CD4-positive, alpha-beta T cell treated with Interleukin-17A for 4 hours (primary cell): ENCODE measurements at regions not wholly inside any gene's neighbourhood (a gene's known extent, or its start where the extent isn't known, plus 50 kb on each side); places are given as distances from the start of the nearest gene placed in this dataset.
"Not testable (repeated sequence)": the region's sequence is repeated elsewhere in the genome, so short reads cannot be mapped to it uniquely, and the experiment has no call there.

Experiments
- DNase-seq: peaks from one replicate; pipeline ENCODE4 v3.0.0-alpha.2; 2020; ENCODE audit warnings: mixed read lengths

GRCh38 chr9:32004431-32005076, 379.9 kb upstream of the ACO1 start:
- no peak for DNase-seq

- no peak for DNase-seq
Measured at GRCh38 chr9:32010322-32010721, 374.1 kb upstream of the ACO1 start.

DNA sequence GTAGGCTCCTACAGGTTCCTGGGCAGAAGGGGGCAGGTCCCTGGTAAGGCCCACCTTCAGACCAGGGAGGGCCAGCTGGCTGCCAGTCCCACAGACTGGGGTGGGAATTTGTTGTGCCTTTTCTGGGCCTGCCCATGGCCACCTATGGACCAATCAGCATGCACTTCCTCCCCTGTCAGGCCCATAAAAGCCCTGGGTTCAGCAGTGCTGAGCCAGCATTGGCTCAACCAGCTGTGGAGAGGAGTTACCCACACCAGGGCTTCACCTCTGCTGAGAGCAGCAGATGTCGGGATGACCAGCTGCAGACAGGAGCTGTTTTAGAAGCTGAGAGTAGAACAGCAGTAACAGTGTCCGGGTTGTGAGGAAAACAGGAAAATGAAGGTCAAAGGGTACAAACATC, 373.4 kb upstream of the ACO1 start:
- DNase-seq = no peak

DNA sequence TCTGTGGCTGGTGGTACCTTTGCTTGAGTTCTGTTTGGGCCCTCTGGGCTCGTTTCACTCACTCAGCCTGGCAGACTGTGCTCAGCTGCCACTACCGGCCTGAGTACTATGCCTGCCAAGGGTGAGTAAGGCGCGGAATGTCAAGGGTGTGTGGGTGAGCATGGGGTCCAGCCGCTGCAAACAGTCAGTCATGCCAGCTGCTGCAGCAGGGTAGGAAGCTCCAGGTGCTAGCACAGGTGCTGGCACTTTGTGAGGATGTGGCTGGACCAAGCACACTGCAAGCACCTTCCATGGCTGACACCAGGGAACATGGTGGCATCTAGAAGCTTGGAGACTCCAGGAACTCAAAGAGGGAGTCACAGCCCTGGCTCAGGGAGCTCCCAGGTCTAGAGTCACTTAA, 368.6 kb upstream of the ACO1 start:
- no peak for DNase-seq

DNA sequence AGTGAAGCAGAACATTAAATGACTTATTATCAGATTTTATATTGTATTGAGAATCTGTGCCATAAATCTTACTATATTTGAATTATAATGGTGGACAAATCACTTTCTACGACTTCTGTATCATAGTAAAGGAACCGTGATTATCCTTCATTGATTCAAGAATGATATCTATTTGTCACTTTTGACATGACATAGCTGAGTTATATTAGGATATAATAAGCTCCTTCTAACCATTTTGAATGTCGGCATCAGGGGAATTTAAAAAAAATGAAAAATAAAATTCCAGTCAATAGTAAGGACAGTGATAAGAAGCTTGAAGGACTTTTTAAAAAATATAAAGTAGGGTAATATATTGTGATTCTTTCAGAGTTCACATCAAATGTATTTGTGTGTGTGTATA, 338.9 kb upstream of the ACO1 start:
- no peak for DNase-seq

DNA sequence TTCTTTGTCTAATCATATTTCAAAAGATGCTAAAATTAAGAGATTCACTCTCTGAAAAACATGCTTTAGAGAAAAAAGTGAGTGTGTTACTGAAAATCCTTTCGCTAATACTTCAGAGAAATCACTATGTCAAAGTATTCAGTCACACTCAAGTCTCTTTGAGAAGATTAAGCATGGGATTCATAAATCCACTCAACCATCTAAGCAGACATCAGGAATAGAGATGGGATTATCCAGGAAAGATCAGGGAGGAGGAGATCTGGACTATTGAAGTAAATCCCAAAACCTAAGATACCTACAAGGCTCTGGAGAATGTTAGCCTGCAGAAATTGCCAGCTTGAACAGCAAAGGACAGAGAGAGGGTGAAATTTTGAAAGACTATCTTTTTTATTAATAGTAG, 317.2 kb upstream of the ACO1 start:
- no peak for DNase-seq

DNA sequence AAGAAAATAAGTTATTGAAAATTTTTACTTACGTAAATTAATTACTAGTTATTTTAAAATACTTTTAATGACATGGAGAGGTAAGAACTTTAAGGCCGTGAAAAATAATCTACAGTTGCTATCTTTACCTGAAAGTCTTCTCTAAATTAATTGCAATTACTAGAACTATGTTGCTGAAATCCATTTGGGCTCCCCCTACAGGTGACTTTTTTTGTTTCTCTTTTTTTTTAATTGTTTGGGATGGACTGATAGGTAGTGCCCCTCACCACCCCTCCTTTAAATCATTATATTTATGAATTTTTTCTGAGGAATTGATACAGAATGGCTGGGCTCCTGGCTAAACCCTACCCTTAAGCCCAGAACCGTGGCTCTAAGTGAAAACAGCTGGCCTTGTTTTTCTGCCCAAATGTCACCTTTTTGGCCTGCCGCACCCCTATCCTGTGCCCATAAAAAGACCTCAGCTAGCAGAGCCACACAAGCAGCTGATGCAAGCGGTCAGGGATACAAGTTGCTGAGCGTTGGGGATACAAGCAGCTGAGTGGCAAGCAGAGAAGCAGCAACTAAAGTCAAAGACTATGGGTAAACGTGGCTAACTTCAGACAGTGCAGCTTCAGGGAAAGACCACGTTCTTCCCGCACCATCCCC, 315.2 kb upstream of the ACO1 start:
- DNase-seq = no peak

DNA sequence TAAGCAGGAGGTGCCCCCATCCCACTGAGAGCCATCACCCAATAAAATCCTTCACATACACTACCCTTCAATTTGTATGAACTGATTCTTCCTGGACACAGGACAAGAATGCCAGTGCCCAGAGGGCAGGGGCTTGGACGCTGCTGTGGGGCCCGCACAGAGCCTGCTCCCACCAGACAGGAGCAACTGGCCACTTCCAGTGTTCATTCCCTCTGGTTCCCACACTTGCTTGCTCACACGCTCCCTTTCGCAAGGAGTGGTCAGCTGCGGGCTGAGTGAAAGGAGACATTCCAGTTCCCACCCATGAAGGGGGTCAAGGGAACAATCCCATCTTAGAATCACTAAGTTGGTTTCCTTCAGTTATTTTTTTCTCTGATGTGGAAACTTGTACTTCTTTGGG, 314.5 kb upstream of the ACO1 start:
- DNase-seq = no peak

- no peak for DNase-seq
Measured at GRCh38 chr9:32072570-32072969, 311.9 kb upstream of the ACO1 start.

DNA sequence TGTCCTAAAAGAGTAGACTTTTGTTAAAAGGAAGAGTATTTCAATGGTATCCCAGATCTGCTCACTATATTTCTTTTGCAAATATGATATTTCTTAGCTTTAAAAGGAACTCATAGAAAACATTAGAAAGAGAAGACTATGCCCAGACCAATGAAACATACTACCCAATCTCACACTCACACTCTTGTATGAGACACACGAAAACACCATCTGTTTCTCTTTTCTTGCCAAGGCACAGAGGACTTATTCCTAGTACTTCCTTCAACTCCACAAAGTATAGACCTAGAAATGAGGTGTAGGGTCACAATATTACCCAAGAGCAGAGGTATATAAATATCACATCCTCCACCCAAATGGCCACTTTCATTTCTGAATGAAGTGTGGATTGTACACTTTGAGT, 292.4 kb upstream of the ACO1 start:
- DNase-seq = no peak

GRCh38 chr9:32117291-32117690, 267.2 kb upstream of the ACO1 start:
- no peak for DNase-seq

- DNase-seq = no peak
Measured at GRCh38 chr9:32128546-32128945, 255.9 kb upstream of the ACO1 start.

DNA sequence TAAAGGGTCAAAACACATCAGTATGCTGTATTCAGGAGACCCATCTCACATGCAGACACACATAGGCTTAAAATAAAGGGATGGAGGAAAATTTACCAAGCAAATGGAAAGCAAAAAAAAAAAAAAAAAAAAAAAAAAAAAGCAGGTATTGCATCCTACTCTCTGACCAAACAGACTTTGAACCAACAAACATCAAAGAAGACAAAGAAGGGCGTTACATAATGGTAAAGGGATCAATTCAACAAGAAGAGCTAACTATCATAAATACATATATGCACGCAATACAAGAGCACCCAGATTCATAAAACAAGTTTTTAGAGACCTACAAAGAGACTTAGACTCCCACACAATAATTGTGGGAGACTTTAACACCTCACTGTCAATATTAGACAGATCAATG, 253.7 kb upstream of the ACO1 start:
- DNase-seq = not testable (repeated sequence)

GRCh38 chr9:32136700-32137339, 247.6 kb upstream of the ACO1 start:
- DNase-seq = no peak

- DNase-seq = no peak
Measured at GRCh38 chr9:32142074-32142473, 242.4 kb upstream of the ACO1 start.

- DNase-seq = not testable (repeated sequence)
Measured at GRCh38 chr9:32148553-32148952, 235.9 kb upstream of the ACO1 start.

- DNase-seq = no peak
Measured at GRCh38 chr9:32161209-32161608, 223.2 kb upstream of the ACO1 start.

DNA sequence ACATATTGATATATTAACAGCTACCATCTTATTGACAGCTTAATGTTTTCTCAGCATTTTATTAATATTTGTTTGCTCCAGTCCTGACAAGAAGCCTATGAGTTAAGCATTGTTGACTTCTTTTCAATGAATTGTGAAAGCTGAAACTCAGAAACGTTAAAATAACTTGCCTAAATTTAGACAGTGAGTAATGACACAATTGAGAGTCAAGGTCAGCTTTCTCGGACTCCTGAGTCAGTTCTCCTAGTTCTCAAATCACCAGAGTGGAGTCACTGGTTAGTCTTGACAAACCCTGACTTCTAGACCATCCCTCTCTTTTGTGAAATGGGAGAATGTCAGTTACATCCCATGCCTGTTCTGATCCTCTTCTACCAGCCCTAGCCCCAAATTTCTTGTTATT, 222.7 kb upstream of the ACO1 start:
- DNase-seq = no peak

GRCh38 chr9:32166316-32166715, 218.1 kb upstream of the ACO1 start:
- DNase-seq = not testable (repeated sequence)

DNA sequence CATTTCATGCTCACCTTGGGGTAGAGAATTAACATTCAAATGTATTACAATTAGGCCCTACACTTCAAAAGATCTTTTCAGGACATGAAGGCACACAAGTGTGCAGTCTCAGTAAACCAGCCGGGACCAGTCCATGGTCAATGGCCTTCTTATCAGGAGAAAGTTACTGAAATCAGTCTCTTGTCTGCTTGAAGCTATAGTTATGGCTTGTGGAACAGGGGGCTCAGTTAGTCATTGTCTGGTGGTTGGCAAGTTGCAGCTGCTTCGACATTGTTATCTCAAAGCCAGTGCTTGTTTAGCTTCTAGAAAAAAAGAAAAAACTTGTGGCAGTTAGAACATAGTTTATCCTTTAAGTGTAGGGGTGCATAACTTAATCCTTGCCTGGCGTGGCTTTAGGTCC, 213.1 kb upstream of the ACO1 start:
- no peak for DNase-seq

- DNase-seq = no peak
Measured at GRCh38 chr9:32172256-32172655, 212.2 kb upstream of the ACO1 start.

DNA sequence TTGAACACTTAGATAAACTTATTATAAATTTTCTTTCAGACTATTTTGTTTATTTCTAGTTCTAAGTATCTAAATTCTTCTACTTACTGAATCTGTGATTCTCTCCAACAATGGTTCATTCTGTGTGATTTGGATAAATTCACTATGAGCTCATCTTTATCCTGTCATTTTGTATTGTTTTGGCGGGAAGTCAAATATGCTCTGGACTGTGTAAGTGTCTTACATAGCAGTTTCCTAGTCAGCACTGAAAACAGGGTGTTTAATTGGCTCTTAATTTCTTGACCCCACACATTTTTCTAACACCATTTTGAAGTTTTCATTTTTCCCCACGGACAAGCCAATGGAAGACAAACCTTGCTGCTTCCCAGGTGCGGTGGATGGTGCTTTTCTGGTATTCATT, 207.0 kb upstream of the ACO1 start:
- no peak for DNase-seq

DNA sequence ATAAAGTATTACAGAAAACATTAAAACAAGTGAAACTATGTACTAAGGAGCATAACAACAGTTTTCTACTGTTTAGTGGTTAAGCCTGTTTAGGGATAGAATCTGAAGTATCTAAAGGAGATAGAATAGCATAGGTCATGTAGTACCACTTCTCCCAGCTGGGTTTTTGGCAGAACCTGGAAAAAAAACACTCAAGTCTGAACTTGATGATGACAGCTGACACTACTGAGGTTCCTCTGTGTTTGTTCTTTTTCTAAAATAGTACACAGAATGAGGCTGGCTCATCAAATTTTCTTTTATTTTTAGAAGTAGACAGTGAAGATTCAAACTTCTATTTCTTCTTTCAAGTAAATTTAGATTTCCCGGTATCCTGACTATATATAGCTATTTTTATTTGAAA, 203.8 kb upstream of the ACO1 start:
- DNase-seq = no peak

- no peak for DNase-seq
Measured at GRCh38 chr9:32200241-32200640, 184.2 kb upstream of the ACO1 start.

- no peak for DNase-seq
Measured at GRCh38 chr9:32200896-32201295, 183.5 kb upstream of the ACO1 start.
